Skeletal muscle satellite cell (primary cell): ENCODE measurements at regions not wholly inside any gene's neighbourhood (a gene's known extent, or its start where the extent isn't known, plus 50 kb on each side); places are given as distances from the start of the nearest gene placed in this dataset.

Experiments used
- H3K27me3 ChIP-seq: 2 replicates; pipeline ENCODE4 v1.7.0; 2013; ENCODE audit warnings: low read length; ENCODE audit not compliant: control insufficient read depth, insufficient read depth
- H3K36me3 ChIP-seq: 2 replicates; pipeline ENCODE4 v1.7.0; 2013; ENCODE audit warnings: mild to moderate bottlenecking, control low read depth, low read length; ENCODE audit not compliant: insufficient read depth
- H3K4me1 ChIP-seq: 2 replicates; pipeline ENCODE4 v1.7.0; 2013; ENCODE audit warnings: low read length; ENCODE audit not compliant: control insufficient read depth, insufficient read depth
- H3K4me2 ChIP-seq: 2 replicates; pipeline ENCODE4 v1.7.0; 2013; ENCODE audit warnings: mild to moderate bottlenecking, low read length
- H3K4me3 ChIP-seq: 2 replicates; pipeline ENCODE4 v1.7.0; 2013; ENCODE audit warnings: low read length
- H3K9ac ChIP-seq: 2 replicates; pipeline ENCODE4 v1.7.0; 2013; ENCODE audit warnings: mild to moderate bottlenecking, low read depth, low read length, moderate library complexity
- H3K9me3 ChIP-seq: replicated peaks from 2 replicates; pipeline ENCODE4 v1.7.0; 2013; ENCODE audit warnings: mild to moderate bottlenecking, control low read depth, low read length

DNA sequence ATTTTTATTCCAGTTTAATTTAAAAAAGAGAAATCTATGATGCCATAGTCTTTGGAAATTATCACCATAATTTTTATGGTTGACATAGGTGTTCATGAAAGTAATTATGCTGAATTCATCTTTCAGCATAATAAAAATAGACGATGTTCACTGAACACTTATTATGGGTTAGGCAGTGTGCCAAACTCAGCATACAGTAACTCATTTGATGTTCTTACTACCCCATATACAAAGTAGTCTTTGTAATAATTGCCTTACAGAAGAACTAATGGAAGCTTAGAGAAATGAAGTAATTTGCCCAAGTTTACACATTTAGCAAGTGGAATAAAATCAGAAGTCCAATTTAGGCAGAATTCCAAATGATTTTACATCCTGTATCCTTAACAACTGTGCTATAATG, 852.2 kb upstream of the GOT2 start:
- Histone ChIP-seq H3K4me1 (peaks cover 3% of the 10 kb centered on the region), H3K27me3 (no peaks in the 10 kb centered on the region), H3K36me3 (no peaks in the 10 kb centered on the region), H3K9me3 (no peaks in the 10 kb centered on the region), H3K9ac (no peak overlapping the region), H3K4me2 (no peak overlapping the region), H3K4me3 (no peak overlapping the region)

DNA sequence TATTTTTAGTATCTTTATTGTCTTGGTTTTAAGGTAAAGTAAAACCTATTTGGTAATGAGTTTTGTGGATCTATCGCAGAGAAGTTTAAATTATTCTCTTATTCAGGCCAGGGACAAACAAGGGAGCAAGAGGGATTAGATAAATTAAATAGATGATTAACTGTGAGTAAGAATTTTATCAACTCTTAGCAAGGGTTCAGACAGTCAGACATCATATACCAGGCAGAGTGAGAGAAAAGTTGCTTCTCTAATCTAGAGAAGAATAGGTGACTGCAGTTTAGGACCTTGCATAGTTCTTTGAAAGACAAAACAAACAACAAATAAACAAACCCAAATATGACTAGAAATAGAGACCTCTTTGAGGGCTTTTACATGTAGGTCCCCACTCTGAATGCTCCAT, 840.2 kb upstream of the GOT2 start:
- Histone ChIP-seq H3K9ac (peak overlapping the region; percentile 44), H3K36me3 (no peaks in the 10 kb centered on the region), H3K4me2 (peak overlapping the region; percentile 0), H3K4me1 (peaks cover 18% of the 10 kb centered on the region), H3K27me3 (no peaks in the 10 kb centered on the region), H3K4me3 (no peak overlapping the region), H3K9me3 (no peaks in the 10 kb centered on the region)

DNA sequence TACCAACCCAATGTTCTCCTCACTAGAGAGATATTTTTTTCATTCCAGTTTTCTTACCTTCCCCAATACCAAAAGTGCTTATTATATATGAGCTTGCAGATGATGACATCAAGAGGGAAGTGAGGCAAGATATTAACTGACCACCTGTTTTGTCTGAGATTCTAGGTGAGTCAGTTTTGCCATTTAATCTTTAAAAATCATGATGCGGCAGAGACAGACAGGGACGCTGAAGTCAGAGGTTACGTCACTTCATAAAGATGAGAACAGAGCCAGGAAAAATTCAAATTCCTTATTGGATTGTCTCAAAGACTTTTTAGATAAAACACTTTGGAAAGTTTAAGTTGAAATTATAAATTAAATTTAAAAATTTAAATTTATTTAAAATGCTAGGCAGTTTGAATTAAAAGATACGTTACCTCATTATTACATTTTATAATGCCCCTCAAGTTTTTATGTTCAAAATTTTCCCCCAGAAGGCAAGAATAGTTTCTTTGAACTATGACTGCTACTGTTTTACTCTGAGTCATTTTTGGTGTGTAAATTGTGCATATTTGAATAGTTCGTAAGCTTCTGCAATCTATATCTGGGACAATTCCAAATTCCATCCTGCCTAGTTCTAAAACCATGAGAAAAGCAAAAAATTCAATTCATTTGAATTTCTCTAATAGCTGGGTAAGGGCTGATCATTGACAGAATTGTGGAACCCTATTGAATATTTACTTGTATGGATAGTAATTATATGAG, 839.6 kb upstream of the GOT2 start:
- H3K9ac ChIP-seq = peak overlapping the region; percentile 44
- H3K36me3 ChIP-seq = no peaks in the 10 kb centered on the region
- no peaks in the 10 kb centered on the region for H3K9me3 ChIP-seq
- H3K27me3 ChIP-seq = no peaks in the 10 kb centered on the region
- H3K4me3 ChIP-seq = no peak overlapping the region
- H3K4me2 ChIP-seq = peak overlapping the region; percentile 18
- H3K4me1 ChIP-seq = peaks cover 18% of the 10 kb centered on the region

DNA sequence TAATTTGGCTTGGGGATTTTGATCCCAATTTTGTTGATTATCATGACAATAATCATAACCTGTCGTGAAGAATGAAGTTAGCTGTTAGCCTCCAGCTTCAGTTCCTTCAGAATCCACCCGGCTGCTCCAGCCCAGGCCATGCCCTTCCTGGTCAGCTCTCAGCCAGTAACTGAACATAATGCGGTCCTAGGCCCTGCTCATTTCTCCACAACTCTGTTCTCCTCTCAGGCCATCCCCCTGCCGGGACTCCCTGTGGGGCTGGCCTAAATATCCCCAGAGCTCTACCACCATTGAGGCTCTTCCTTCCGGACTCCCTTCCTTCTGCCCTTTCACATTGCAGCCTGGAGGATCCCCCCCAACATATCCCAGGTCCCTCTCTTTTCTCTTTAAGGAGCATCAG, 833.4 kb upstream of the GOT2 start:
- Histone ChIP-seq H3K4me2 (no peak overlapping the region), H3K9me3 (no peaks in the 10 kb centered on the region), H3K4me3 (no peak overlapping the region), H3K27me3 (no peaks in the 10 kb centered on the region), H3K36me3 (no peaks in the 10 kb centered on the region), H3K9ac (no peak overlapping the region), H3K4me1 (no peaks in the 10 kb centered on the region)

DNA sequence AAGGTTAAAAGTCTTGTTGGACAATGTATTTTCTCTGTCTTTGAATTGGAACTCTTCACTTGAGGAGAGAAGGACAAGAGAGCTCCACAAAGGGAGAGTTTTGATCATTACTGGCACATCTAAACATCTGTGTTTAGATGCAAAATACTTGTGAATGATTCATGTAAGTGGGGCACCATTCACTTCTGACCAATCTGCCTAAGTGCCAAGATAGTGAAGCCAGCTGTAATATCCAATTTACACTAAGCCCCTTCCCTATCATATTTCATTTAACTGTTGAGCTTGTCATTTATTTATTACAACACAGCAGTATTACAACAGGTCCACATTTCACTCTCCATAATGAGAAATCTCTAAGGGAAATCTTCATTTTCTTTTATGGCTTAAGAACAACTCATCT, 832.3 kb upstream of the GOT2 start:
- no peaks in the 10 kb centered on the region for H3K27me3 ChIP-seq
- H3K36me3 ChIP-seq = no peaks in the 10 kb centered on the region
- H3K9ac ChIP-seq = no peak overlapping the region
- H3K4me1 ChIP-seq = no peaks in the 10 kb centered on the region
- no peaks in the 10 kb centered on the region for H3K9me3 ChIP-seq
- H3K4me3 ChIP-seq = no peak overlapping the region
- H3K4me2 ChIP-seq = no peak overlapping the region

DNA sequence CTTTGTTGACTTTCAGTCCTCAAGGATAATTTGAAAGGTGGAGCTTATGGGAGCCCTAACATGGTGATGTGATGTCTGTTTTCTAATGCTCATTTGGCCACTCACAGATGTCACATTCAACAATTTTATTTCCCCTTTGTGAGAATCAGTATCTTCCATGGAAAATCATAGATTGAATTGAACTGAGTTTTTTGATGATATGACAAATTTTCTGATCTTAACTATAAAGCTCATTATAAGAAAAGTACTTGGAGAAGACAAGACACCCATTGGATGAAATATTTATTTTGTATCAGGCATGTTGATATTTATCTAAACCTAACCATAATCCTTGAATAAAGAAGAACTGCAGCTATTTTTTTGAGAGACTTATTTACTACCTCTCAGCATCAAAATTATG, 824.6 kb upstream of the GOT2 start:
- Histone ChIP-seq H3K4me3 (no peak overlapping the region), H3K9ac (no peak overlapping the region), H3K27me3 (no peaks in the 10 kb centered on the region), H3K36me3 (no peaks in the 10 kb centered on the region), H3K4me1 (peaks cover 6% of the 10 kb centered on the region), H3K4me2 (no peak overlapping the region), H3K9me3 (no peaks in the 10 kb centered on the region)

DNA sequence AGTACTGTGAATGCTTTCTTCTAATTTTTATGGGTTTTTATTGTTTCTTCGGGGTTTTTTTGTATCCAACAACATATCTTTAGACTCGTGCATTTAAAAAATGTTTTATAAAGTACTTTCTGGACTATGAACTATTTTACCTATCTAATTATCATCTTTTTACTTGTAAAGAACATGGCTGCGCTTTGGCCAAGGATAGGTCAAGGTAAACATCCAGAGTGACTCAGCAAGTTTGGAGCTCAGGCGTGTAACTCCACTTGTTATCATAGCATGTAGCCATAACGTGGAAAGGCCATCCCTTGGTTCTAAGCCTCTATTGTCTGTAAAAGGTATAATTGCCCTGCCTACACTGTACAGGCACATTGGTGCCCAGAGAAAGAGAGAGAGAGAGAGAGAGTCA, 818.0 kb upstream of the GOT2 start:
- Histone ChIP-seq H3K4me2 (no peak overlapping the region), H3K36me3 (no peaks in the 10 kb centered on the region), H3K9ac (no peak overlapping the region), H3K4me1 (peaks cover 8% of the 10 kb centered on the region), H3K4me3 (no peak overlapping the region), H3K9me3 (no peaks in the 10 kb centered on the region), H3K27me3 (no peaks in the 10 kb centered on the region)

DNA sequence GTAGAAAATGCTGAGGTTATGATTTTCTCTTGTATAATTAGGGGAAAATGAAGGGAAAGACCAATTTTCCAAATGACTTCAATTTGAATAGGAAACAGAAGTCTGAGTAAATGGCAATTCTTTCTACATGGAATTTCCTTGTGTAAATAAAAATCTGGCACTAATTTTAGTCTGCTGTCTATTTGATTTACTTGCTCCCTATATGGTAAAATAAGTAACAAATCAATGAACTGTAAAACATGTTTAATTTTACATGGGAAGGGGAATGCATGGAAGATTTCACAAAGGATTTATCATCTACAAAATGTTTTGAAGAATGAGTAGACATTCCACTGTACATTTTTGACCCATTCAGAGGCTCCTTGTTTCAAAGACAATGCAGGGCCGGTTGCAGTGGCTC, 811.6 kb upstream of the GOT2 start:
- Histone ChIP-seq H3K9me3 (no peaks in the 10 kb centered on the region), H3K9ac (no peak overlapping the region), H3K4me1 (peaks cover 22% of the 10 kb centered on the region), H3K27me3 (no peaks in the 10 kb centered on the region), H3K4me3 (no peak overlapping the region), H3K36me3 (no peaks in the 10 kb centered on the region), H3K4me2 (no peak overlapping the region)

DNA sequence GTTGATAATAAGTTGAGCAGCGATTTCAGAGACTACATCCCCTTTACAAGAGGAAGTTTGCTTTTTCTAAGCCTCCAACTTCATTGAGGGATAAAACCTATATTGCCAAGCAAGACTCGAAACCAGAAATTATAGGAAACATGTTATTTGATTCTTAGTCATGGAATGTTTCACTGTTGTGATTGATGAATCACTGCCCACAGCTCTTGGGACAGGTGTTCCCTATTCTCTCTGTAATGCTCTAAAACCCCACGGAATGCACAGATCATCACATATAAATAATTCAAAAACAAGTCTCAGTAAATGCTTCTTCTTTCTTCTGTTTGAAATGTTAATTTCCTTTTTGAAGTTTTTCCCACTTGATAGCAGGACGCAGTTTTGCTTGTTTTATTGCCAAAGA, 809.5 kb upstream of the GOT2 start:
- peaks cover 27% of the 10 kb centered on the region for H3K4me1 ChIP-seq
- H3K9ac ChIP-seq = peak overlapping the region; percentile 6
- peak overlapping the region; percentile 68 for H3K4me2 ChIP-seq
- no peaks in the 10 kb centered on the region for H3K9me3 ChIP-seq
- H3K36me3 ChIP-seq = no peaks in the 10 kb centered on the region
- H3K27me3 ChIP-seq = no peaks in the 10 kb centered on the region
- H3K4me3 ChIP-seq = no peak overlapping the region

DNA sequence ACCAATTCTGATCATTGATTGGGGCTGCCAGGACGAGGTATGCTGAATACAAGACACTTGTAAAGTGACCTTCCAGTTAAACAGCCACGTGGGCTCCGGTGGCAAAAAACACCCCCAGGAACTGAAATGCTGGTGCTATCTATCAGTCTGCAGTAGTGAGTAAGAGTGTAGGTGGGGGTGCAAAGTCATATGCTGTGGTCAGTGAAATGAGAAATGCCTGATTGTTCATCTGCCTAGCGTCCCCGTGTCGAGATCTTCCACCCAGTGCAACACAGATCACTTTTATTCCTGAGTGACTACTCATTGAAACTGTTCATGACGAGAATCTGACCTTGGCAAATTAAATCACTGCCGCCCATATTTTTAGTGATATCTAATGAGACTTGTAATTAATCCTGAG, 806.5 kb upstream of the GOT2 start:
- no peak overlapping the region for H3K9ac ChIP-seq
- peaks cover 27% of the 10 kb centered on the region for H3K4me1 ChIP-seq
- H3K4me2 ChIP-seq = no peak overlapping the region
- no peaks in the 10 kb centered on the region for H3K27me3 ChIP-seq
- no peaks in the 10 kb centered on the region for H3K36me3 ChIP-seq
- H3K9me3 ChIP-seq = no peaks in the 10 kb centered on the region
- no peak overlapping the region for H3K4me3 ChIP-seq

DNA sequence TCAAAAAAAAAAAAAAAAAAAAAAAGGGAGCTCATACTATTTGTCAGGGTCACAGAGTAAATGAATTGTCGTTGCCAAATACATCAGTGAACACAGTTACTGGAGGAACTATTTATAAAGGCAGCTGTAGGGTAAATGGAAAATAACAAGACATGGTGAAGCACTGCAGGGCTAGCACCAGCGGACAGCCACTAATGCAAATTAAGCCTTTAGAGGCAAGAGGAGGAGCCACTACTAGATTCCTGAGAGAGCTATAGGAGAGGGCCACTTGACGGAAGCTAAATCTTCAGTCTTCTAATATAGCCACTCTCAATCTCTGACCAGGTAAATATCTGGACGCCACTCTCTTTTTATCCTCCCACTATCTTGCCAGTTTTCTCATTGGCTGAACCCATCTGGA, 801.2 kb upstream of the GOT2 start:
- Histone ChIP-seq H3K4me2 (no peak overlapping the region), H3K36me3 (no peaks in the 10 kb centered on the region), H3K9ac (no peak overlapping the region), H3K9me3 (no peaks in the 10 kb centered on the region), H3K4me1 (peaks cover under 1% of the 10 kb centered on the region), H3K4me3 (no peak overlapping the region), H3K27me3 (no peaks in the 10 kb centered on the region)

DNA sequence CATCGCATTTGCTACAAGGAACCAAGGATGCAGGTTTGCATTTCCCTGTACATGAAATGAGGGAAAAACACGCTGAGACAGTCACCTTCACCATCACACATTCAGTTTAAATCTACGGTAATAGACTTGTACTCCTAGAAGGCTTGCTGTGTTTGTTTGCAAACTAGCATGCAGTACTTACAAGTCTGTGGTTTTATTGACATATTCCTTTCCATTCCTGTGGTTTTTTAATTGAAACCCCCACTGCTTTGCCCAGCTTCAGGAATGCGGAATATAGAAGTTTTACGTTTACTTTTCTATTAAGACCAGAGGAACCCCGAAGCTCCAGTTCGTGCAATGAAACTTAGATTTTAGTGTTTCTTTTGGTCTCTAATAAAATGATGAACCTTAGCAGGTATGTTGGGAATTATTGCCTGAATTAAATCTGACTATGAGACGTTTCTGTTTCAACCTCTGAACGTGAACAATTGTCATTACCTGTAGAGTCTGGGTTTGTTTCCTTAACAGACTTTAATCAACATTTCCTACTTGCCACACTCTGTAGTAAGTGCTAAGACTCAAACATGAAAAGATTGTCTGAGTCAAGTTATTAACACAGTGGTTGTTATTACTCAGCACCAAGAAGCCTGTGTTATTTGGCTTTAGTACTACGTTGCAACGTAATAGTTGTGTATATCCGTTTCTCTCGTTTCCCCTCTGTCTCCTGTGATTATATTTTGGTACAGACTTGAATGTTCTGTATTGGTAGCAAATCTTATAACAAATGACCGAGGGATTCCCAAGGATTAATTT, 793.3 kb upstream of the GOT2 start:
- no peak overlapping the region for H3K4me2 ChIP-seq
- H3K36me3 ChIP-seq = no peaks in the 10 kb centered on the region
- H3K9ac ChIP-seq = no peak overlapping the region
- peaks cover 4% of the 10 kb centered on the region for H3K4me1 ChIP-seq
- H3K9me3 ChIP-seq = no peaks in the 10 kb centered on the region
- no peaks in the 10 kb centered on the region for H3K27me3 ChIP-seq
- no peak overlapping the region for H3K4me3 ChIP-seq
